GM21528 (cell line): ENCODE measurements at regions not wholly inside any gene's neighbourhood (a gene's known extent, or its start where the extent isn't known, plus 50 kb on each side); places are given as distances from the start of the nearest gene placed in this dataset.
"Not testable (repeated sequence)": the region's sequence is repeated elsewhere in the genome, so short reads cannot be mapped to it uniquely, and the experiment has no call there.

Source experiments
- ATAC-seq: cut with Tn5 transposase; IDR thresholded peaks from one replicate; pipeline ENCODE4 v1.9.1; 2021; ENCODE audit warnings: mild to moderate bottlenecking, moderate library complexity; ENCODE audit not compliant: unreplicated experiment, low FRiP score

- no peak for ATAC-seq
Observed at GRCh38 chr2:194491409-194492115, 1165.5 kb upstream of the SLC39A10 start.

GRCh38 chr2:194486326-194486725 is 1170.7 kb upstream of the SLC39A10 start:
- ATAC-seq: no peak

- ATAC-seq: no peak
Observed at GRCh38 chr2:194483041-194483440, 1174.0 kb upstream of the SLC39A10 start.

- no peak for ATAC-seq
Observed at GRCh38 chr2:194465641-194466040, 1191.4 kb upstream of the SLC39A10 start.

- no peak for ATAC-seq
Observed at GRCh38 chr2:194464964-194465638, 1191.9 kb upstream of the SLC39A10 start.

GRCh38 chr2:194462883-194463282 is 1194.1 kb upstream of the SLC39A10 start:
- ATAC-seq: not testable (repeated sequence)

GRCh38 chr2:194455358-194455757 is 1201.7 kb upstream of the SLC39A10 start:
- ATAC-seq: no peak

GRCh38 chr2:194452504-194452903 is 1204.5 kb upstream of the SLC39A10 start:
- ATAC-seq: no peak

GRCh38 chr2:194445226-194445625 is 1211.8 kb upstream of the SLC39A10 start:
- no peak for ATAC-seq

- no peak for ATAC-seq
Observed at GRCh38 chr2:194443926-194444325, 1213.1 kb upstream of the SLC39A10 start.

GRCh38 chr2:194424683-194425209 is 1232.3 kb upstream of the SLC39A10 start:
- no peak for ATAC-seq

GRCh38 chr2:194411221-194411620 is 1245.8 kb upstream of the SLC39A10 start:
- no peak for ATAC-seq

GRCh38 chr2:194395818-194396217 is 1261.2 kb upstream of the SLC39A10 start:
- ATAC-seq: no peak

- no peak for ATAC-seq
Observed at GRCh38 chr2:194385376-194385775, 1271.7 kb upstream of the SLC39A10 start.

- no peak for ATAC-seq
Observed at GRCh38 chr2:194383401-194383800, 1273.6 kb upstream of the SLC39A10 start.

- no peak for ATAC-seq
Observed at GRCh38 chr2:194382221-194382620, 1274.8 kb upstream of the SLC39A10 start.

GRCh38 chr2:194380011-194380410 is 1277.0 kb upstream of the SLC39A10 start:
- peak; percentile 70 for ATAC-seq

GRCh38 chr2:194367390-194367789 is 1289.6 kb upstream of the SLC39A10 start:
- not testable (repeated sequence) for ATAC-seq

- ATAC-seq: no peak
Observed at GRCh38 chr2:194363878-194364277, 1293.1 kb upstream of the SLC39A10 start.

GRCh38 chr2:194363295-194363694 is 1293.7 kb upstream of the SLC39A10 start:
- ATAC-seq: no peak

GRCh38 chr2:194352505-194352904 is 1304.5 kb upstream of the SLC39A10 start:
- no peak for ATAC-seq

- ATAC-seq: no peak
Observed at GRCh38 chr2:194346193-194346592, 1310.8 kb upstream of the SLC39A10 start.
